Progenitor cell of endocrine pancreas (in vitro differentiated cells): ENCODE measurements at regions not wholly inside any gene's neighbourhood (a gene's known extent, or its start where the extent isn't known, plus 50 kb on each side); places are given as distances from the start of the nearest gene placed in this dataset.

ENCODE experiments used
- DNase-seq: peaks from one replicate; pipeline ENCODE4 v3.0.0; 2021; ENCODE audit warnings: low spot score; ENCODE audit not compliant: unreplicated experiment
- H3K27ac Mint-ChIP-seq: 2 replicates; pipeline ENCODE4 v1.8.0; 2021; ENCODE audit warnings: mild to moderate bottlenecking, moderate library complexity, mixed read lengths
- H3K27me3 Mint-ChIP-seq: 2 replicates; pipeline ENCODE4 v1.8.0; 2021; ENCODE audit warnings: mixed read lengths
- H3K36me3 Mint-ChIP-seq: 2 replicates; pipeline ENCODE4 v1.8.0; 2022; ENCODE audit warnings: mixed read lengths; ENCODE audit not compliant: insufficient read depth
- H3K4me1 Mint-ChIP-seq: 2 replicates; pipeline ENCODE4 v1.8.0; 2021; ENCODE audit warnings: low read depth, mixed read lengths
- H3K4me3 Mint-ChIP-seq: 2 replicates; pipeline ENCODE4 v1.8.0; 2021; ENCODE audit warnings: low read depth, mild to moderate bottlenecking, moderate library complexity, mixed read lengths
- H3K9me3 Mint-ChIP-seq: 2 replicates; pipeline ENCODE4 v1.8.0; 2021; ENCODE audit warnings: low read depth, mixed read lengths
- CTCF ChIP-seq: fragments of 200-600 bp; sonication (generic); IDR thresholded peaks from one replicate; pipeline ENCODE4 v1.5.0; 2021; ENCODE audit warnings: antibody characterized with exemption, mild to moderate bottlenecking; ENCODE audit not compliant: unreplicated experiment

- TF ChIP-seq CTCF = no peak
- no peak overlapping the region for H3K27ac Mint-ChIP-seq
- H3K36me3 Mint-ChIP-seq = no peaks in the 10 kb centered on the region
- H3K4me3 Mint-ChIP-seq = no peak overlapping the region
- H3K27me3 Mint-ChIP-seq = no peaks in the 10 kb centered on the region
- H3K4me1 Mint-ChIP-seq = peaks cover 18% of the 10 kb centered on the region
- peaks cover 6% of the 10 kb centered on the region for H3K9me3 Mint-ChIP-seq
- DNase-seq = no peak
Observed at GRCh38 chr3:117217355-117217754, 507.8 kb downstream of the TUSC7 start.

DNA sequence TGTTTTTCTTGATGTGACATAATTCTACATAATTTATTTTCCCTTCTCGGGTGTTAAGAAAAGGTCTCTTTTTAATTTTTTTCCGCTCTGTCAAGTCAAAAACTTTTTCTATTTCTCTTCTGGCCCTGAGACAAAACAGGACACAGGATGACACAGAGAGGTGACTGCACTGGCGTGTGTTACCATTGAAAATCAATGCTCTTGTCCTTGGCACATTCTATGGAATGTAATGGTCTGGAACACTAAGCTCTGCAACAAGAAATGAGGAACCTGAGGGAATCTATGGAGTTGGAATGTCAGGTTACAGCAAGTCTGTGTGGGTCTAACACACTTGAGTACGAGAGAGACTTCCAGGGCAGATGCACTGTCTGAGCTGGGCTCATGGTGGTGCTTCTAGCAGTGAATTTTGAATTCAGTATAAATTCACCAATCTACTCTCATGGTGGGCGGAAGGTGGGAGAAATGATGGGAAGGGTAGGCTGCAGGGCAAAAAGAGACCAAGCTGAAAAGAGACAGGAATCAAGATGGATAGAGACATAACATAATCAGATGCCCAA is 508.3 kb downstream of the TUSC7 start:
- Mint-ChIP-seq H3K27ac (no peak overlapping the region), H3K27me3 (no peaks in the 10 kb centered on the region), H3K4me3 (no peak overlapping the region), H3K4me1 (peaks cover 18% of the 10 kb centered on the region), H3K36me3 (no peaks in the 10 kb centered on the region), H3K9me3 (peaks cover 1% of the 10 kb centered on the region)
- no peak for DNase-seq
- TF ChIP-seq CTCF = no peak

GRCh38 chr3:117218641-117219048 is 509.1 kb downstream of the TUSC7 start:
- DNase-seq = no peak
- no peaks in the 10 kb centered on the region for H3K9me3 Mint-ChIP-seq
- no peaks in the 10 kb centered on the region for H3K36me3 Mint-ChIP-seq
- H3K27me3 Mint-ChIP-seq = no peaks in the 10 kb centered on the region
- peak overlapping the region; percentile 1 for H3K27ac Mint-ChIP-seq
- no peak for TF ChIP-seq CTCF
- peaks cover 18% of the 10 kb centered on the region for H3K4me1 Mint-ChIP-seq
- H3K4me3 Mint-ChIP-seq = no peak overlapping the region

GRCh38 chr3:117219296-117219695 is 509.7 kb downstream of the TUSC7 start:
- DNase-seq = no peak
- H3K27me3 Mint-ChIP-seq = no peaks in the 10 kb centered on the region
- H3K4me3 Mint-ChIP-seq = no peak overlapping the region
- no peak overlapping the region for H3K27ac Mint-ChIP-seq
- no peaks in the 10 kb centered on the region for H3K9me3 Mint-ChIP-seq
- H3K4me1 Mint-ChIP-seq = peaks cover 18% of the 10 kb centered on the region
- no peaks in the 10 kb centered on the region for H3K36me3 Mint-ChIP-seq
- no peak for TF ChIP-seq CTCF

DNA sequence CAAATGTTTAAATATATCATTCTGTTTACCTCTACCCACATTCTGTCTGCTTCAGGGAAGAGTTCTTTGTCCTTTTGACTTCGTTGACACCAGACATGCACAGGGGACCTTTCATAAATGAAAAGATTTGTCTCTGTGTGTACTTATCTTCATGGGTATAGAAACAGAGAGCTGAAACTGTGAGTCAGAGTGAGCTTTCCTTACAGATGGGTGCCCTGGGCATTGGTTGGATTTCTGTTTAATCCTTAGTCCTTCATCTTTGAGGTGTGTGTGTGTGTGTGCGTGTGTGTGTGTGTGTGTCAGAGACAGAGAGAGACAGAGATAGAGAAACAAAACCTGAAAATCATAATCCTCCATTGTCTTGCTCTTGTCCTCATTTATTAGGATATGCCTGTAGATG is 517.4 kb downstream of the TUSC7 start:
- Mint-ChIP-seq H3K36me3 (no peaks in the 10 kb centered on the region), H3K27me3 (no peaks in the 10 kb centered on the region), H3K4me1 (peaks cover 4% of the 10 kb centered on the region), H3K4me3 (no peak overlapping the region), H3K9me3 (peaks cover 4% of the 10 kb centered on the region), H3K27ac (no peak overlapping the region)
- DNase-seq = no peak
- TF ChIP-seq CTCF = no peak
